IMR-90 (cell line): ENCODE measurements at regions not wholly inside any gene's neighbourhood (a gene's known extent, or its start where the extent isn't known, plus 50 kb on each side); places are given as distances from the start of the nearest gene placed in this dataset.

ENCODE experiments used
- CEBPB ChIP-seq: IDR thresholded peaks from 2 replicates; pipeline ENCODE4 v1.6.1; 2012; ENCODE audit warnings: low read depth, low read length, improper control_type of control experiment
- FOS ChIP-seq: fragments of 150-350 bp; IDR thresholded peaks from 2 replicates; pipeline ENCODE4 v1.6.1; 2016; ENCODE audit warnings: low read depth, low read length
- MAFK ChIP-seq: IDR thresholded peaks from 2 replicates; pipeline ENCODE4 v1.6.1; 2012; ENCODE audit warnings: low read depth, low read length, improper control_type of control experiment
- MXI1 ChIP-seq: IDR thresholded peaks from 2 replicates; pipeline ENCODE4 v1.6.1; 2012; ENCODE audit warnings: low read depth, mild to moderate bottlenecking, low read length, moderate library complexity, borderline replicate concordance
- NFE2L2 ChIP-seq: fragments of 150-350 bp; IDR thresholded peaks from 2 replicates; pipeline ENCODE4 v1.6.1; 2016; ENCODE audit warnings: low read depth, mild to moderate bottlenecking, low read length
- POLR2A ChIP-seq: IDR thresholded peaks from 2 replicates; pipeline ENCODE4 v1.6.1; 2012; ENCODE audit warnings: mild to moderate bottlenecking, low read depth, low read length
- RAD21 ChIP-seq: IDR thresholded peaks from 2 replicates; pipeline ENCODE4 v1.6.1; 2012; ENCODE audit warnings: low read length, improper control_type of control experiment
- RCOR1 ChIP-seq: IDR thresholded peaks from 2 replicates; pipeline ENCODE4 v1.6.1; 2012; ENCODE audit warnings: mild to moderate bottlenecking, low read length, improper control_type of control experiment; ENCODE audit not compliant: insufficient replicate concordance
- SMC3 ChIP-seq: fragments of 150-350 bp; IDR thresholded peaks from 2 replicates; pipeline ENCODE4 v1.6.1; 2016; ENCODE audit warnings: low read depth, mild to moderate bottlenecking, antibody characterized with exemption, low read length, moderate library complexity
- TF ChIP-seq, protein P1 (sequence below): fragments of 150-350 bp; IDR thresholded peaks from 2 replicates; pipeline ENCODE4 v1.6.1; 2017; ENCODE audit warnings: mild to moderate bottlenecking, antibody characterized with exemption, low read length, low read depth
- TF ChIP-seq, protein P2 (sequence below): conservative IDR thresholded peaks from 2 replicates; pipeline ENCODE4 v1.5.1; 2012; ENCODE audit warnings: mild to moderate bottlenecking, low read depth, low read length, improper control_type of control experiment
- TF ChIP-seq, protein P3 (sequence below): fragments of 150-350 bp; IDR thresholded peaks from 2 replicates; pipeline ENCODE4 v1.6.1; 2016; ENCODE audit warnings: low read depth, mild to moderate bottlenecking, low read length, moderate library complexity, borderline replicate concordance

DNA sequence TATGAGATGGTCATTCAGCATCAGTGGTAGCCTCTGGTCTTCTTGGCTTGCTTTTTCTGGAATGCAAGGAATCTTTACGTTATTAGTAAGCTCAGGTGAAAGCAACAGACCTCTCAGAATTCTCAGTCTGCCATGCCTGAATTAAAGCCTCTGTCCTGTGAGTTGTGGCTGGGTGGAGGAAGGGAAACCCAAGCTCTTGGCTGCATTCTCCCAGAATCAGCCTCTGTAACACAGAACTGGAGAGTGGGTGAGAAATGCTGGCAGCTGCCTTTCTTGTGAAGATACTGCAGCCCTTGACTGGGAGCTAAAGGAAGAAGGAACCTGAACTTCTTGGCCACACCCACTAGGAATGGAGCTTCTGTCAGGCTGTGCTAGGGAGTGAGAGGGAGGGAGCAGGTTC, 505.8 kb downstream of the EPHA3 start:
- no peak for TF ChIP-seq MAFK
- TF ChIP-seq, protein P1, sequence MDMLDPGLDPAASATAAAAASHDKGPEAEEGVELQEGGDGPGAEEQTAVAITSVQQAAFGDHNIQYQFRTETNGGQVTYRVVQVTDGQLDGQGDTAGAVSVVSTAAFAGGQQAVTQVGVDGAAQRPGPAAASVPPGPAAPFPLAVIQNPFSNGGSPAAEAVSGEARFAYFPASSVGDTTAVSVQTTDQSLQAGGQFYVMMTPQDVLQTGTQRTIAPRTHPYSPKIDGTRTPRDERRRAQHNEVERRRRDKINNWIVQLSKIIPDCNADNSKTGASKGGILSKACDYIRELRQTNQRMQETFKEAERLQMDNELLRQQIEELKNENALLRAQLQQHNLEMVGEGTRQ = no peak
- TF ChIP-seq POLR2A = no peak
- no peak for TF ChIP-seq CEBPB
- TF ChIP-seq NFE2L2 = no peak
- TF ChIP-seq, protein P2, sequence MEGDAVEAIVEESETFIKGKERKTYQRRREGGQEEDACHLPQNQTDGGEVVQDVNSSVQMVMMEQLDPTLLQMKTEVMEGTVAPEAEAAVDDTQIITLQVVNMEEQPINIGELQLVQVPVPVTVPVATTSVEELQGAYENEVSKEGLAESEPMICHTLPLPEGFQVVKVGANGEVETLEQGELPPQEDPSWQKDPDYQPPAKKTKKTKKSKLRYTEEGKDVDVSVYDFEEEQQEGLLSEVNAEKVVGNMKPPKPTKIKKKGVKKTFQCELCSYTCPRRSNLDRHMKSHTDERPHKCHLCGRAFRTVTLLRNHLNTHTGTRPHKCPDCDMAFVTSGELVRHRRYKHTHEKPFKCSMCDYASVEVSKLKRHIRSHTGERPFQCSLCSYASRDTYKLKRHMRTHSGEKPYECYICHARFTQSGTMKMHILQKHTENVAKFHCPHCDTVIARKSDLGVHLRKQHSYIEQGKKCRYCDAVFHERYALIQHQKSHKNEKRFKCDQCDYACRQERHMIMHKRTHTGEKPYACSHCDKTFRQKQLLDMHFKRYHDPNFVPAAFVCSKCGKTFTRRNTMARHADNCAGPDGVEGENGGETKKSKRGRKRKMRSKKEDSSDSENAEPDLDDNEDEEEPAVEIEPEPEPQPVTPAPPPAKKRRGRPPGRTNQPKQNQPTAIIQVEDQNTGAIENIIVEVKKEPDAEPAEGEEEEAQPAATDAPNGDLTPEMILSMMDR = no peak
- TF ChIP-seq, protein P3, sequence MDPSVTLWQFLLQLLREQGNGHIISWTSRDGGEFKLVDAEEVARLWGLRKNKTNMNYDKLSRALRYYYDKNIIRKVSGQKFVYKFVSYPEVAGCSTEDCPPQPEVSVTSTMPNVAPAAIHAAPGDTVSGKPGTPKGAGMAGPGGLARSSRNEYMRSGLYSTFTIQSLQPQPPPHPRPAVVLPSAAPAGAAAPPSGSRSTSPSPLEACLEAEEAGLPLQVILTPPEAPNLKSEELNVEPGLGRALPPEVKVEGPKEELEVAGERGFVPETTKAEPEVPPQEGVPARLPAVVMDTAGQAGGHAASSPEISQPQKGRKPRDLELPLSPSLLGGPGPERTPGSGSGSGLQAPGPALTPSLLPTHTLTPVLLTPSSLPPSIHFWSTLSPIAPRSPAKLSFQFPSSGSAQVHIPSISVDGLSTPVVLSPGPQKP = no peak
- no peak for TF ChIP-seq SMC3
- no peak for TF ChIP-seq MXI1
- no peak for TF ChIP-seq RAD21
- no peak for TF ChIP-seq RCOR1
- TF ChIP-seq FOS = no peak
